ENCODE measurements at regions not wholly inside any gene's neighbourhood (a gene's known extent, or its start where the extent isn't known, plus 50 kb on each side); places are given as distances from the start of the nearest gene placed in this dataset.

DNA sequence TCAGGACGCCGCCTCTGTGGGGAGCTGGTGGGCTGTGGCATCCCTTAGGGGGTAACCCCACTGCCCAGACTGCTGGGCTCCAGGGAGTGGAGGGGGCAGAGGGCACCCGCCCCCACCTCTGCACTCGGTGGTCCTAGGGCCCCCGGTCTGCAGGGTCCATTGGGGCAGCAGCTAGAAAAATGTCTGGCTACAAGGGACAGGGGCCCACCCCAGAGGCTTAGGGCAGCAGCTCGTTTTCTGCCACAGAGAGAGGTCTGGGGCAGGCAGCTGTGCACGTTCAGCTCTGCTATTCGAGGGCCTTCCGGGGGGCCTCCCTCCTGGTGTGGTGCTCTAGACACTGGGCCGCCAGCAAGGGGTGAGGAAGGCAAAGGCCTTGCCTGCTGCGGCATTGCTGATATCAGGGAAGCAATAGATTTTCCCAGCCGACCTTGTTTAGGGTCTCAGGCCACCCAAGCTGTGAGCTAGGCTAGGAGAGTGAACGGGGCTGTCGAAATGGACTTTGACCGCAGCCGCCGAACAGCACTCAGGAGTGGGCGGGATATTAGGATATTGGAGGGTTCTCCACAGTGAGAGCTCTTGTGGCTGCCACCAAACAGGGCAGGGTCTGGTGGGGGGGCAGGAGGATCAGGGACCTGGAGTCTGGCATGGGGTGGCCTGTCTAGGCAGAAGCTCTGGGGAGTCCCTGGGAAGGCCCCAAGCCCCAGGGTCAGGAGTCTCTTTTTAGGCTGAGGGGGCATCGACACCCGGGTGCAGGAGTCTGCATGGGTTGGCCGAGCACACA, 61.4 kb upstream of the KLF13 start:
- no peak for FAIRE-seq

DNA sequence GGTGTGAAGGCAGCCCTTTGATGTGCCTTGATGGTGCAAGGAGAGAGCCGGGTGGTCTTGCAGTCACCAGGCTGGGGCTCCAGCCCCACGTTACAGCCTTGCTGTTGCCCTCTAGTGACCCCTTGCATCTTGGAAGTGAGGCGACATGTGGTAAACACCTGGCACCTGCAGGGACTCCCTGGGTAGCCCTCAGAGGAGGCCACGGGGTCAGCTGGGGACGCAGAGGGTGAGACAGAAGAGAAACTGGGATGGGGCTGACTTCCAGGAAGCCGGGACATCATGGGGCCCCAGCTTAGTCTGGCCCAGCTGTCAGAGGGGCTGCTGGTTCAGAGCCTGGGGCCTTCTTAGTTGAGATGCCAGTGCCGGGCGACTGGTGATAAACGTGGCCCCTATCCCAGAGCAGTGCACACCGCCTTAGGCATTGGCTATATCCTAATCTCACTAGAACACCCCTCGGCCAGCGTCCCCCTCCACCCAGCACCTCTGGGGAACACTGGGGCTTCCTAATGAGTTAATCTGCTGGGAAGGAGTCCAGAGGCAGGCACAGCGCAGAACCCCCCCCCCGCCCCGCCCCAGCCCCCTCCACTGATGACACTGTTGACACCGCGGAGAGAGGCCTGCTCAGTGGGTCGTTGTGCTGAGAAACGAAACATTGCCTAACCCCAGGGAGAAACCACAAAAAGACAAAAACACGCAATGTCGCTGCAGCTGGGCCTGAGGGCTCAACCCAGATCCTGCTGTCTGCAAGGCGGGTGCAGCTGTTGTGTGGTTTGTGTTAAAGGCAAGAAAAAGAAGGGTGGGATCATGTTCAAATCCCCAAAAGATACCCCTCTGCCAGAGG, 60.5 kb upstream of the KLF13 start:
- peaks cover 0 to 42% (median 34%) of the 10 kb centered on the region in 3 donors for H3K4me1 ChIP-seq (ENCODE audit: control insufficient read depth in 2 of 3, insufficient read depth in 2 of 3, low read depth in 1 of 3, low read length in 3 of 3)
- no peak overlapping the region for H3K9ac ChIP-seq (ENCODE audit: low read length in 3 of 3)
- TF ChIP-seq, protein P1, sequence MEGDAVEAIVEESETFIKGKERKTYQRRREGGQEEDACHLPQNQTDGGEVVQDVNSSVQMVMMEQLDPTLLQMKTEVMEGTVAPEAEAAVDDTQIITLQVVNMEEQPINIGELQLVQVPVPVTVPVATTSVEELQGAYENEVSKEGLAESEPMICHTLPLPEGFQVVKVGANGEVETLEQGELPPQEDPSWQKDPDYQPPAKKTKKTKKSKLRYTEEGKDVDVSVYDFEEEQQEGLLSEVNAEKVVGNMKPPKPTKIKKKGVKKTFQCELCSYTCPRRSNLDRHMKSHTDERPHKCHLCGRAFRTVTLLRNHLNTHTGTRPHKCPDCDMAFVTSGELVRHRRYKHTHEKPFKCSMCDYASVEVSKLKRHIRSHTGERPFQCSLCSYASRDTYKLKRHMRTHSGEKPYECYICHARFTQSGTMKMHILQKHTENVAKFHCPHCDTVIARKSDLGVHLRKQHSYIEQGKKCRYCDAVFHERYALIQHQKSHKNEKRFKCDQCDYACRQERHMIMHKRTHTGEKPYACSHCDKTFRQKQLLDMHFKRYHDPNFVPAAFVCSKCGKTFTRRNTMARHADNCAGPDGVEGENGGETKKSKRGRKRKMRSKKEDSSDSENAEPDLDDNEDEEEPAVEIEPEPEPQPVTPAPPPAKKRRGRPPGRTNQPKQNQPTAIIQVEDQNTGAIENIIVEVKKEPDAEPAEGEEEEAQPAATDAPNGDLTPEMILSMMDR (IDR thresholded peaks at IDR 0.05; ENCODE audit: borderline replicate concordance, extremely low read depth, insufficient read depth) = no peak
- H3K27me3 ChIP-seq (ENCODE audit: control insufficient read depth, insufficient read depth, low read length) = no peaks in the 10 kb centered on the region
- no peaks in the 10 kb centered on the region for H3K36me3 ChIP-seq (ENCODE audit: control insufficient read depth in 2 of 3, insufficient read depth in 3 of 3, low read length in 3 of 3)
- H3K27ac ChIP-seq (ENCODE audit: low read depth in 2 of 2, low read length in 2 of 2) = peak overlapping the region in 1 of 2 donors; percentile 32
- no peaks in the 10 kb centered on the region for H3K9me3 ChIP-seq (ENCODE audit: control insufficient read depth in 2 of 3, insufficient read depth in 1 of 3, low read length in 3 of 3)
- DNase-seq = peak in 3 of 5 donors; percentile 5 to 86 (median 12)
- intact Hi-C loops (cut with DNase I) = no loop called here
- H3K4me3 ChIP-seq (ENCODE audit: low read length in 3 of 3) = no peak overlapping the region
- FAIRE-seq = no peak

More for the DNA sequence above, 61.4 kb upstream of the KLF13 start:
- peak in 4 of 5 donors; percentile 26 to 85 (median 48) for DNase-seq
- intact Hi-C loops (cut with DNase I) = no loop called here
- peak overlapping the region; percentile 28 to 93 for H3K27ac ChIP-seq (ENCODE audit: low read depth in 2 of 2, low read length in 2 of 2)
- H3K9ac ChIP-seq (ENCODE audit: low read length in 3 of 3) = no peak overlapping the region
- no peaks in the 10 kb centered on the region for H3K36me3 ChIP-seq (ENCODE audit: control insufficient read depth in 2 of 3, insufficient read depth in 3 of 3, low read length in 3 of 3)
- TF ChIP-seq, protein P1 (IDR thresholded peaks at IDR 0.05; ENCODE audit: borderline replicate concordance, extremely low read depth, insufficient read depth) = no peak
- no peaks in the 10 kb centered on the region for H3K27me3 ChIP-seq (ENCODE audit: control insufficient read depth, insufficient read depth, low read length)
- peaks cover 0 to 42% (median 34%) of the 10 kb centered on the region in 3 donors for H3K4me1 ChIP-seq (ENCODE audit: control insufficient read depth in 2 of 3, insufficient read depth in 2 of 3, low read depth in 1 of 3, low read length in 3 of 3)
- H3K4me3 ChIP-seq (ENCODE audit: low read length in 3 of 3) = no peak overlapping the region
- H3K9me3 ChIP-seq (ENCODE audit: control insufficient read depth in 2 of 3, insufficient read depth in 1 of 3, low read length in 3 of 3) = no peaks in the 10 kb centered on the region

DNA sequence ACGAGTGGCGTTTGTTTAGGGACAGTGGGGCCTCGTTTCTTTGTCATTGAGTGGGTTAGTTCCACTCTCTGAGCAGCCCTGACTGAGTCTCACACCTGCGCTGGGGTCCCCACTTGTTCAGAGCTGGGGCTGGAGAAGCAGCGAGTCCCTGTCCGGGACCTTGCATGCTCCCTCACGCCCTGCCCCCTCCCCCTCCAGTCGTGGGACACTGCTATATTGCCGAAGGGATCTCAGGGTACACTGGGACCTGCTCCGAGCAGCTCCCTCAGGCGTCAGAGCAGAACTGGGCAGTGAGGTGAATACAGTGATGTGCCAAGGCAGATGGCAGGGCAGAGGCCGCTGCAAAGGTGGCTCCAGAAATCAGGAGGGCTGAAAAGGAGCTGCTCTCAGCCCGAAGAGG, 59.9 kb upstream of the KLF13 start:
- no peak overlapping the region for H3K27ac ChIP-seq (ENCODE audit: low read depth in 2 of 2, low read length in 2 of 2)
- intact Hi-C loops (cut with DNase I) = no loop called here
- H3K27me3 ChIP-seq (ENCODE audit: control insufficient read depth, insufficient read depth, low read length) = no peaks in the 10 kb centered on the region
- peak in 1 of 5 donors; percentile 10 for DNase-seq
- H3K9me3 ChIP-seq (ENCODE audit: control insufficient read depth in 2 of 3, insufficient read depth in 1 of 3, low read length in 3 of 3) = no peaks in the 10 kb centered on the region
- no peak for FAIRE-seq
- H3K4me3 ChIP-seq (ENCODE audit: low read length in 3 of 3) = no peak overlapping the region
- TF ChIP-seq, protein P1 (IDR thresholded peaks at IDR 0.05; ENCODE audit: borderline replicate concordance, extremely low read depth, insufficient read depth) = no peak
- peaks cover 0 to 39% (median 34%) of the 10 kb centered on the region in 3 donors for H3K4me1 ChIP-seq (ENCODE audit: control insufficient read depth in 2 of 3, insufficient read depth in 2 of 3, low read depth in 1 of 3, low read length in 3 of 3)
- no peak overlapping the region for H3K9ac ChIP-seq (ENCODE audit: low read length in 3 of 3)
- no peaks in the 10 kb centered on the region for H3K36me3 ChIP-seq (ENCODE audit: control insufficient read depth in 2 of 3, insufficient read depth in 3 of 3, low read length in 3 of 3)
